ENCODE measurements at regions not wholly inside any gene's neighbourhood (a gene's known extent, or its start where the extent isn't known, plus 50 kb on each side); places are given as distances from the start of the nearest gene placed in this dataset.

DNA sequence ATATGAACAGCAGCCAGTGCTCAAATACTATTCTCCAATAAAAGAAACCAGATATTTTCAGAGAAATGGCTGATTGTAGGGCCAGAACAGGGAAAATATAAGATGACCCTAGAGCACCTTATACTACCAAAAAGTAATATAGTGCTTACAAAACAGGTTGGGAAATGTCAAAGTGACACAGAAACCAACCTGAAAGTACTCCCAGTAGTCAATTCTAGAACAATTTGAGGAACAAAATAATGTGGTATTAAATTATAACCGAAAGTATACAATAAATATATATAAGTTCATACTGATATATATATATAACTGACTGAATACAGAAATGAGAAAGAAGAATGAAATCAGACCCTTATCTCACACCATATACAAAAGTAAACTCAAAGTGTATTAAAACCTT, 657.2 kb upstream of the PHF14 start:
- TF ChIP-seq, protein P1, sequence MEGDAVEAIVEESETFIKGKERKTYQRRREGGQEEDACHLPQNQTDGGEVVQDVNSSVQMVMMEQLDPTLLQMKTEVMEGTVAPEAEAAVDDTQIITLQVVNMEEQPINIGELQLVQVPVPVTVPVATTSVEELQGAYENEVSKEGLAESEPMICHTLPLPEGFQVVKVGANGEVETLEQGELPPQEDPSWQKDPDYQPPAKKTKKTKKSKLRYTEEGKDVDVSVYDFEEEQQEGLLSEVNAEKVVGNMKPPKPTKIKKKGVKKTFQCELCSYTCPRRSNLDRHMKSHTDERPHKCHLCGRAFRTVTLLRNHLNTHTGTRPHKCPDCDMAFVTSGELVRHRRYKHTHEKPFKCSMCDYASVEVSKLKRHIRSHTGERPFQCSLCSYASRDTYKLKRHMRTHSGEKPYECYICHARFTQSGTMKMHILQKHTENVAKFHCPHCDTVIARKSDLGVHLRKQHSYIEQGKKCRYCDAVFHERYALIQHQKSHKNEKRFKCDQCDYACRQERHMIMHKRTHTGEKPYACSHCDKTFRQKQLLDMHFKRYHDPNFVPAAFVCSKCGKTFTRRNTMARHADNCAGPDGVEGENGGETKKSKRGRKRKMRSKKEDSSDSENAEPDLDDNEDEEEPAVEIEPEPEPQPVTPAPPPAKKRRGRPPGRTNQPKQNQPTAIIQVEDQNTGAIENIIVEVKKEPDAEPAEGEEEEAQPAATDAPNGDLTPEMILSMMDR (IDR thresholded peaks at IDR 0.05; ENCODE audit: control insufficient read depth, insufficient read depth, low read depth, low read length, missing control alignments) = no peak
- no peak overlapping the region for H3K4me3 ChIP-seq (ENCODE audit: control insufficient read depth, low read depth, low read length)
- no peak for DNase-seq (ENCODE audit: low read depth)

DNA sequence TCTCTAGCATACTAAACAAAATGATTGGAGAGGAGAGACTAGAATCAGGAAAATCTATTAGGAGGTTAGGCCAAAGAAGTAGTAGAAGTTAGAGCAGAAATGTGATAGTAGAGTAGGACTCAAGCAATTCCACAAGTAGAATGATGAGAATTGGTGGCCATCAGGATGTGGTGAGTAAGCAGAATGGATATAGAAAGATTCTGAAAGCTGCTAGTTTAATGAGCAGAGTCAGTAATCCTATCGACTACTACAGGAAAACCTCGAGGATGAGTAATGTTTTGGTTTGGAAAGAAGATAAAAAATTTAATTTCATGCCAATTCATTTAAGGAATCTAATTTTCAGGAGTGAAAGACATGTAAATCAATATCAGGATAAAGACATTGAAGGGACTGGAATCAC, 648.3 kb upstream of the PHF14 start:
- no peak overlapping the region for H3K4me3 ChIP-seq (ENCODE audit: control insufficient read depth, low read depth, low read length)
- TF ChIP-seq, protein P1 (IDR thresholded peaks at IDR 0.05; ENCODE audit: control insufficient read depth, insufficient read depth, low read depth, low read length, missing control alignments) = no peak
- no peak for DNase-seq (ENCODE audit: low read depth)

DNA sequence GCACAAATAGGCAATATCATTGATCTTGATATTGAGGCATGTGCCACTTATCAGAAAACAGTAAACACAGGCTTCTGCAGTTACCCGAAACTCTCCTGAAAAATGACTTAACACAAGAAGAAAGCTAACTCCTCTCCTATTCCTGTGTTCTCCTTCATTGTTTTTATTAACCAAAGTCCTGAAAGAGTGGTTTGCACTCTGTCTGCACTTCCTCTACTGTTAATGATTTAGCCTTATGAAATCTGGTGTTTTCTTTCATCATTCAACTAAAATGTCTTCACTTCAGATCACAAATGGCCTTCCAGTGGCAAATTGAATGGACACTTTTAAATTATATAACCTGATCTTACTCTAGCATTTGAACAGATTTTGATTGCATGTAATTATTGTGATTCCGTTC, 630.6 kb upstream of the PHF14 start:
- H3K4me3 ChIP-seq (ENCODE audit: control insufficient read depth, low read depth, low read length) = no peak overlapping the region
- TF ChIP-seq, protein P1 (IDR thresholded peaks at IDR 0.05; ENCODE audit: control insufficient read depth, insufficient read depth, low read depth, low read length, missing control alignments) = no peak
- no peak for DNase-seq (ENCODE audit: low read depth)

DNA sequence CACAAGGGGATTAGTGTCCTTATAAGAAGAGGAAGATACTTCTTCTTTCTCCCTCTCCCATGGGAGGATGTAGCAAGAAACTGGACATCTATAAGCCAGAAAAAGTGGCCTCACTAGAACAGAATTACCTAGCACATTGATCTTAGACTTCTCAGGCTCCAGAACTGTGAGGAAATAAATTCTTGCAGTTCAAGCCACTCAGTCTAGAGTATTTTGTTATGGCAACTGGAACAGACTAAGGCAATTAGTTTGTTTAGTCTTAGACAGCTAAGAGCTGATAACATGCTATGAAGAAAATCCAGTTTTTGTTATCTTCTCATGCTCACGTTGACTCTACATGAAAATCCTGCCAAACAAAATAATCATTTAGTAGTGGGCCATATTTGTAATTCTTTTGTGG, 627.6 kb upstream of the PHF14 start:
- DNase-seq (ENCODE audit: low read depth) = no peak
- TF ChIP-seq, protein P1 (IDR thresholded peaks at IDR 0.05; ENCODE audit: control insufficient read depth, insufficient read depth, low read depth, low read length, missing control alignments) = no peak
- no peak overlapping the region for H3K4me3 ChIP-seq (ENCODE audit: control insufficient read depth, low read depth, low read length)

DNA sequence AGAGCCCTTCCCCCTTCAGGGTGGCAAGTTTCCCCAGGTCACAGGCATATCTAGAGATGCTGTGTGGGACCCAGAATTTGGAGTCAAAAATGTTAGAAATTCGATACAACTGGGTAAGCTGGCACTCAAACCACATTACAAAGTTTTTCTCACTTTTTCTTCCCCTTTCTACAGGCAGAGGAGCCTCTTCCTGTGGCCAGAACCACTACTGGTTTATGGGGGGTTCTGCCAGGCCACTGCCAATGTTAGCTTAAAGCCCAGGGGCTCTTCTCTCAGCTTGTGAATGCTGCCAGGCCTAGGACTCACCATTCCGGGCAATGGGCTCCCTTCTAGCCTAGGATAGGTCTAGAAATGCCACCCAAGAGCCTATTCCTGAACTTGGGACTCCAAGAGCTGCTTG, 617.9 kb upstream of the PHF14 start:
- no peak for DNase-seq (ENCODE audit: low read depth)
- H3K4me3 ChIP-seq (ENCODE audit: control insufficient read depth, low read depth, low read length) = no peak overlapping the region
- TF ChIP-seq, protein P1 (IDR thresholded peaks at IDR 0.05; ENCODE audit: control insufficient read depth, insufficient read depth, low read depth, low read length, missing control alignments) = no peak

DNA sequence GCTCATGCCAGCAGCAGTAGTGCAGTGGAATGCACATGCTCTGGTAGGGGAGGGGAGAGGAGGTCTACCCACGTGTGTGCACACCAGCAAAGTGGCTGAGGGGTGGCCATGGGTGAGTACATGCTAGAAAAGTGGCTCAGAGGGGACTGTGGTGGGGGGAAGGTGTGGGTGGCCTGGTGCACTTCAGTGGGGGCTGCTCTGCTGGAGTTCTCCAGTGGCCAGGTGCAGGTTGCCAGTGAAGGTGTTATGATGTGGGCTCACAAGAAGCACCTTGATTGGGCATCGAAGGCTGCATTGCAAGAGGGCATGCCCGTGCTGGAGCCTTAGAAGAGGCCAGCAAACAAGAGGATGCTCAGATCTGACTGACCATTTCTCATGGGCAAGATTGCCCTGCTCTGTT, 613.6 kb upstream of the PHF14 start:
- DNase-seq (ENCODE audit: low read depth) = no peak
- no peak overlapping the region for H3K4me3 ChIP-seq (ENCODE audit: control insufficient read depth, low read depth, low read length)
- TF ChIP-seq, protein P1 (IDR thresholded peaks at IDR 0.05; ENCODE audit: control insufficient read depth, insufficient read depth, low read depth, low read length, missing control alignments) = no peak

DNA sequence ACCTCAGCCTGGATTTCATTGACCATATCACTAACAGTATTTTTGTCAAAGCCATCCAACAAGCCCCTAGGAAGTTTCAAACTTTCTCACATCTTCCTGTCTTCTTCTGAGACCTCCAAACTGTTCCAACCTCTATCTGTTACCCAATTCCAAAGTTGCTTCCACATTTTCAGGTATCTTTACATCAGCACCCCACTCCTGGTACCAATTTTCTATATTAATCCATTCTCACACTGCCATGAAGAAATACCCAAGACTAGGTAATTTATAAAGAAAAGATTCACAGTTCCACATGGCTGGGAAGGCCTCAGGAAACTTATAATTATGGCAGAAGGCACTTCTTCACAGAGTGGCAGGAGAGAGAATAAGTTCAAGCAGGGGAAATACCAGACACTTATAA, 571.9 kb upstream of the PHF14 start:
- TF ChIP-seq, protein P1 (IDR thresholded peaks at IDR 0.05; ENCODE audit: control insufficient read depth, insufficient read depth, low read depth, low read length, missing control alignments) = no peak
- DNase-seq (ENCODE audit: low read depth) = no peak

More for the DNA sequence above, 571.9 kb upstream of the PHF14 start:
- no peak overlapping the region for H3K4me3 ChIP-seq (ENCODE audit: control insufficient read depth, low read depth, low read length)

All from AG09309 (cell line).